ENCODE measurements at regions not wholly inside any gene's neighbourhood (a gene's known extent, or its start where the extent isn't known, plus 50 kb on each side); places are given as distances from the start of the nearest gene placed in this dataset.

GRCh38 chr4:28351826-28352225, 1491.2 kb downstream of the STIM2 start:
- TF ChIP-seq CTCF (IDR thresholded peaks at IDR 0.05): no peak
- TF ChIP-seq POLR2A (IDR thresholded peaks at IDR 0.05): no peak

All from heart left ventricle (tissue), 13 donors.